ENCODE measurements at regions not wholly inside any gene's neighbourhood (a gene's known extent, or its start where the extent isn't known, plus 50 kb on each side); places are given as distances from the start of the nearest gene placed in this dataset.

DNA sequence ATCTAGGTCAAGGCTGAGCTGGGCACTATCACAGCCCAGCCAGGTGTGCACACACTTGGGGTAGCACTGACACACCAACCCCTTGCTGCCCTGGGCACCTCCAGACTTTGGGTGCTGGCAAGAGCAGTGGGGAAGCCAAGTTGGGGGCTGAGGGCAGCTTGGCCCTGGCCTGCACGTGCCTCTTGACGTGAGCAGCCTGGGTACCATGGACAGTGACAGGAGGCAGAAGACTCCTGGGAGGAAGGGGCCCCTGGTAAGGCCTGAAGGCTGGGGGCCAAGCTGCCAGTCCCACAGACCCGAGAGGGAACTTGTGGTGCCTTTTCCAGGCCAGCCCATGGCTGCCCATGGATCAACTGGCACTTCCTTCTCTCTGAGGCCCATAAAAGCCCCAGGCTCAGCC is 124.1 kb upstream of the SFSWAP start:
- Mint-ChIP-seq H3K27ac (no peak overlapping the region), H3K4me1 (peaks cover 25% of the 10 kb centered on the region), H3K36me3 (no peaks in the 10 kb centered on the region), H3K9me3 (peaks cover 3% of the 10 kb centered on the region), H3K4me3 (no peak overlapping the region), H3K27me3 (ENCODE audit: insufficient read depth, low read depth) (peaks cover 12% of the 10 kb centered on the region)
- Histone ChIP-seq H3F3A (ENCODE audit: low read depth) (peaks cover 8% of the 10 kb centered on the region), H3K4me1 (peaks cover 13% of the 10 kb centered on the region), H2AFZ (replicated peaks) (no peak overlapping the region), H3K36me3 (no peaks in the 10 kb centered on the region), H3K9ac (no peak overlapping the region), H3K4me2 (no peak overlapping the region), H3K27me3 (no peaks in the 10 kb centered on the region), H3K4me3 (no peak overlapping the region), H3K79me2 (ENCODE audit: low read depth) (no peaks in the 10 kb centered on the region), H3K27ac (no peak overlapping the region), H4K20me1 (ENCODE audit: low read depth) (no peaks in the 10 kb centered on the region), H3K9me3 (ENCODE audit: low read depth) (no peaks in the 10 kb centered on the region)
- TF ChIP-seq EZH2 (IDR thresholded peaks at IDR 0.05) (no peak), EZH2phosphoT487 (IDR thresholded peaks at IDR 0.05) (no peak)
- TF ChIP-seq, protein P1, sequence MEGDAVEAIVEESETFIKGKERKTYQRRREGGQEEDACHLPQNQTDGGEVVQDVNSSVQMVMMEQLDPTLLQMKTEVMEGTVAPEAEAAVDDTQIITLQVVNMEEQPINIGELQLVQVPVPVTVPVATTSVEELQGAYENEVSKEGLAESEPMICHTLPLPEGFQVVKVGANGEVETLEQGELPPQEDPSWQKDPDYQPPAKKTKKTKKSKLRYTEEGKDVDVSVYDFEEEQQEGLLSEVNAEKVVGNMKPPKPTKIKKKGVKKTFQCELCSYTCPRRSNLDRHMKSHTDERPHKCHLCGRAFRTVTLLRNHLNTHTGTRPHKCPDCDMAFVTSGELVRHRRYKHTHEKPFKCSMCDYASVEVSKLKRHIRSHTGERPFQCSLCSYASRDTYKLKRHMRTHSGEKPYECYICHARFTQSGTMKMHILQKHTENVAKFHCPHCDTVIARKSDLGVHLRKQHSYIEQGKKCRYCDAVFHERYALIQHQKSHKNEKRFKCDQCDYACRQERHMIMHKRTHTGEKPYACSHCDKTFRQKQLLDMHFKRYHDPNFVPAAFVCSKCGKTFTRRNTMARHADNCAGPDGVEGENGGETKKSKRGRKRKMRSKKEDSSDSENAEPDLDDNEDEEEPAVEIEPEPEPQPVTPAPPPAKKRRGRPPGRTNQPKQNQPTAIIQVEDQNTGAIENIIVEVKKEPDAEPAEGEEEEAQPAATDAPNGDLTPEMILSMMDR (IDR thresholded peaks at IDR 0.05), result no peak
- DNase-seq (ENCODE audit: low spot score), result peak; percentile 48

DNA sequence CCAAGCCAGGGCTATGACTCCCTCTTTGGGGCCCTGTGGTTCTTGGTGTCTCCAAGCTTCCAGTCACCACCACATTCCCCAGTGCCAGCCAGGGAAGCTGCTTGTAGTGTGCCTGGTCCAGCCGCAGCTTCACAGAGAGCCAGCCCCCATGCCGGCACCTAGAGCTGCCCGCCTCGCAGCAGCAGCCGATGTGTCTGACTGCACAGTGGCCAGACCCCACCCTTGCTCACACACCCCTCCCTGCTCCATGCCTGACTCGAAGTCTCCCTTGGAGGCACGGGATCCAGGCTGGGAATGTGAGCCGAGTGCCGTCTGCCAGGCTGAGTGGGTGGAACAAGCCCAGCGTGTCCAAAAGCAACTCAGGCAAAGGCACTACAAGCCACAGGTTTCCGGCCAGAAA is 123.3 kb upstream of the SFSWAP start:
- H2AFZ ChIP-seq (replicated peaks), result no peak overlapping the region
- H3K79me2 ChIP-seq (ENCODE audit: low read depth), result no peaks in the 10 kb centered on the region
- no peaks in the 10 kb centered on the region for H3K27me3 ChIP-seq
- no peaks in the 10 kb centered on the region for H3K36me3 Mint-ChIP-seq
- no peak for TF ChIP-seq EZH2 (IDR thresholded peaks at IDR 0.05)
- TF ChIP-seq, protein P1 (IDR thresholded peaks at IDR 0.05), result no peak
- TF ChIP-seq EZH2phosphoT487 (IDR thresholded peaks at IDR 0.05), result no peak
- no peaks in the 10 kb centered on the region for H3K9me3 ChIP-seq (ENCODE audit: low read depth)
- no peaks in the 10 kb centered on the region for H3K36me3 ChIP-seq
- H3F3A ChIP-seq (ENCODE audit: low read depth), result peaks cover 8% of the 10 kb centered on the region
- H3K27me3 Mint-ChIP-seq (ENCODE audit: insufficient read depth, low read depth), result peaks cover 12% of the 10 kb centered on the region
- no peak overlapping the region for H3K4me2 ChIP-seq
- H4K20me1 ChIP-seq (ENCODE audit: low read depth), result no peaks in the 10 kb centered on the region
- H3K4me1 ChIP-seq, result peaks cover 13% of the 10 kb centered on the region
- H3K27ac ChIP-seq, result no peak overlapping the region
- no peak overlapping the region for H3K4me3 Mint-ChIP-seq
- no peak overlapping the region for H3K9ac ChIP-seq
- H3K27ac Mint-ChIP-seq, result no peak overlapping the region
- no peak overlapping the region for H3K4me3 ChIP-seq
- no peak for DNase-seq (ENCODE audit: low spot score)
- H3K4me1 Mint-ChIP-seq, result peaks cover 25% of the 10 kb centered on the region
- peaks cover 3% of the 10 kb centered on the region for H3K9me3 Mint-ChIP-seq

DNA sequence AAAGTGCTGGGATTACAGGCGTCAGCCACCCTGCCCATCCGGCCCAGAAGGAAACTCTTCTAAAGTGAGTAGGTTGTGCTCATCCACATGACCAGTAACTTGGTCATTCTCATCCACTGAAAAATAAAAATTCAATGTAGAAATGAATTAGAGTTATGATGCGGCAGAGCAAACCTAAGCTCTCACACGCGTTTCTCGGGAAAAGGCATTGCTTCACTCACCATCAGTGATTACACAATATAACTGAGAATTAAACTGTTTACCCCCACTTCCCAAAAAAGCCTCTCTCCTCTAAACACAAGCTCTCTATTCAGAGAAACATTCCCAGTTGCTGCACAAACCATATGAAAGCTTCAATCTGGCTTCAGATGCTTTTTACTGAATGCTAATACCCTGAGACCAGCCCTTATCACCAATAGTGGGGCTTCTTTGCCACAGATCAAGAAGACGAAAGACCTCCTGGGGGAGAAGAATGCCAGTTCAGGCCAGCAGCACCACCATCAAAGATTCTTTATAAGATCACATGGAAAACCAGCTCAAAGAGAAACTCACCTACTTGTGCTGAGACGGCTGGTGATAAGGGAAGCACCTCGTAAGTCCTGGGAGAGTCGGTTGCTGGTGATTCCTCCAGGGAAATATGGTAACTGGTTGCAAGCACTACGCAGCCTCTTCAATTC is 121.5 kb upstream of the SFSWAP start:
- TF ChIP-seq, protein P1 (IDR thresholded peaks at IDR 0.05), result no peak
- peak; percentile 28 for DNase-seq (ENCODE audit: low spot score)
- H4K20me1 ChIP-seq (ENCODE audit: low read depth), result no peaks in the 10 kb centered on the region
- H3K36me3 ChIP-seq, result no peaks in the 10 kb centered on the region
- H3K4me3 ChIP-seq, result no peak overlapping the region
- H3F3A ChIP-seq (ENCODE audit: low read depth), result peaks cover 8% of the 10 kb centered on the region
- peaks cover 13% of the 10 kb centered on the region for H3K4me1 ChIP-seq
- Mint-ChIP-seq H3K4me3 (no peak overlapping the region), H3K4me1 (peaks cover 32% of the 10 kb centered on the region), H3K27me3 (ENCODE audit: insufficient read depth, low read depth) (peaks cover 10% of the 10 kb centered on the region), H3K9me3 (peaks cover 3% of the 10 kb centered on the region), H3K36me3 (no peaks in the 10 kb centered on the region), H3K27ac (no peak overlapping the region)
- no peaks in the 10 kb centered on the region for H3K9me3 ChIP-seq (ENCODE audit: low read depth)
- H3K4me2 ChIP-seq, result peak overlapping the region; percentile 47
- H3K9ac ChIP-seq, result no peak overlapping the region
- H2AFZ ChIP-seq (replicated peaks), result peak overlapping the region; percentile 50
- no peak overlapping the region for H3K27ac ChIP-seq
- H3K79me2 ChIP-seq (ENCODE audit: low read depth), result no peaks in the 10 kb centered on the region
- H3K27me3 ChIP-seq, result no peaks in the 10 kb centered on the region
